SK-N-SH (cell line): ENCODE measurements at regions not wholly inside any gene's neighbourhood (a gene's known extent, or its start where the extent isn't known, plus 50 kb on each side); places are given as distances from the start of the nearest gene placed in this dataset.

Source experiments
- CTCF ChIA-PET: fragments of 300-600, 350-600 bp; formaldehyde crosslinking; extraction: SDS; loops from one replicate; lab custom pipeline; 2021; lab: Yijun Ruan, JAX
- POLR2A ChIA-PET: fragments of 350-600 bp; sonication (Branson Sonifier 250); formaldehyde crosslinking; extraction: SDS; loops from one replicate; lab custom pipeline; 2020; ENCODE audit warnings: antibody characterized with exemption, inconsistent platforms; lab: Yijun Ruan, JAX
- DNase-seq: peaks from one replicate; pipeline ENCODE4 v3.0.0; 2012
- H2AFZ ChIP-seq: fragments of 200-600 bp; sonication (generic); 2 replicates; pipeline ENCODE4 v1.8.1; 2016; ENCODE audit warnings: antibody characterized with exemption, mild to moderate bottlenecking, low read depth
- H3F3A ChIP-seq: fragments of 200-600 bp; sonication (generic); replicated peaks from 2 replicates; pipeline ENCODE3; 2016; ENCODE audit warnings: antibody characterized with exemption, mild to moderate bottlenecking; ENCODE audit not compliant: insufficient read depth
- H3K27ac ChIP-seq, 2 experiments: fragments of 200-500 bp in 1 of 2; fragments of 200-600 bp in 1 of 2; sonication (Bioruptor generic) in 1 of 2; sonication (generic), shearing (Covaris generic) in 1 of 2; 2 replicates each; pipeline versions ENCODE4 v1.5.1 to v1.6.1; 2014 to 2016; ENCODE audit warnings: low read depth in 2 of 2, inconsistent platforms in 1 of 2, low read length in 1 of 2, mild to moderate bottlenecking in 1 of 2, mixed read lengths in 1 of 2
- H3K27me3 ChIP-seq: fragments of 200-600 bp; sonication (generic), shearing (Covaris generic); 2 replicates; pipeline ENCODE4 v1.6.1; 2016; ENCODE audit warnings: mixed run types; ENCODE audit not compliant: insufficient read depth
- H3K36me3 ChIP-seq, 2 experiments: fragments of 200-500 bp in 1 of 2; fragments of 200-600 bp in 1 of 2; sonication (Bioruptor generic) in 1 of 2; sonication (generic) in 1 of 2; replicated peaks in 1 of 2; 2 replicates each; pipeline versions ENCODE3 to v1.5.1; 2014 to 2016; ENCODE audit warnings: low read length in 1 of 2, mild to moderate bottlenecking in 1 of 2; ENCODE audit not compliant: insufficient read depth in 2 of 2, control insufficient read depth in 1 of 2
- H3K4me1 ChIP-seq, 2 experiments: fragments of 200-500 bp in 1 of 2; fragments of 200-600 bp in 1 of 2; sonication (Bioruptor generic) in 1 of 2; sonication (generic), shearing (Covaris generic) in 1 of 2; 2 replicates each; pipeline versions ENCODE4 v1.5.1 to v1.6.1; 2014 to 2016; ENCODE audit warnings: low read depth in 1 of 2, low read length in 1 of 2, mixed run types in 1 of 2; ENCODE audit not compliant: insufficient read depth in 2 of 2, control insufficient read depth in 1 of 2
- H3K4me2 ChIP-seq: fragments of 200-600 bp; sonication (generic), shearing (Covaris generic); 2 replicates; pipeline ENCODE4 v1.6.1; 2017; ENCODE audit warnings: mixed run types
- H3K4me3 ChIP-seq, 2 experiments: fragments of 200-500 bp in 1 of 2; fragments of 200-600 bp in 1 of 2; sonication (Bioruptor generic) in 1 of 2; sonication (generic), shearing (Covaris generic) in 1 of 2; 2 replicates each; pipeline versions ENCODE4 v1.5.1 to v1.8.1; 2014 to 2016; ENCODE audit warnings: low read depth in 2 of 2, inconsistent platforms in 1 of 2, low read length in 1 of 2, mild to moderate bottlenecking in 1 of 2, mixed read lengths in 1 of 2, moderate library complexity in 1 of 2
- H3K79me2 ChIP-seq: fragments of 200-600 bp; sonication (generic); 2 replicates; pipeline ENCODE4 v1.8.1; 2017; ENCODE audit warnings: mild to moderate bottlenecking; ENCODE audit not compliant: insufficient read depth
- H3K9ac ChIP-seq: fragments of 200-600 bp; sonication (generic); 2 replicates; pipeline ENCODE4 v1.6.1; 2017; ENCODE audit warnings: mixed run types
- H3K9me2 ChIP-seq: fragments of 200-600 bp; sonication (generic); 2 replicates; pipeline ENCODE4 v1.6.1; 2017; ENCODE audit warnings: mixed run types
- H3K9me3 ChIP-seq: fragments of 200-600 bp; sonication (generic); 2 replicates; pipeline ENCODE4 v1.6.1; 2017; ENCODE audit warnings: mixed run types, mild to moderate bottlenecking, moderate library complexity
- H4K20me1 ChIP-seq: fragments of 200-600 bp; sonication (generic); 2 replicates; pipeline ENCODE4 v1.6.1; 2017; ENCODE audit warnings: mild to moderate bottlenecking, mixed run types; ENCODE audit not compliant: insufficient read depth
- CHD2 ChIP-seq: fragments of 150-350 bp; IDR thresholded peaks from 2 replicates; pipeline ENCODE4 v1.6.1; 2018; ENCODE audit warnings: low read length; ENCODE audit not compliant: partially characterized antibody
- EZH2phosphoT487 ChIP-seq: fragments of 200-600 bp; sonication (generic); IDR thresholded peaks from 2 replicates; pipeline ENCODE4 v1.6.1; 2017; ENCODE audit warnings: low read depth, mixed run types, mild to moderate bottlenecking, antibody characterized with exemption, moderate library complexity, borderline replicate concordance
- FOXJ3 ChIP-seq: sonication (generic); formaldehyde crosslinking; IDR thresholded peaks from 2 replicates; pipeline ENCODE4 v1.5.1; 2020; ENCODE audit warnings: mild to moderate bottlenecking, missing genetic modification reagents
- GABPA ChIP-seq: IDR thresholded peaks from 2 replicates; pipeline ENCODE4 v1.4.0; 2012; ENCODE audit warnings: low read depth, mild to moderate bottlenecking
- GATA2 ChIP-seq: sonication (generic); formaldehyde crosslinking; IDR thresholded peaks from 2 replicates; pipeline ENCODE4 v1.5.0; 2020; ENCODE audit warnings: mild to moderate bottlenecking, missing genetic modification reagents
- IRF3 ChIP-seq: fragments of 150-350 bp; IDR thresholded peaks from 2 replicates; pipeline ENCODE4 v1.6.1; 2016; ENCODE audit warnings: mild to moderate bottlenecking, low read depth, low read length
- MAX ChIP-seq: IDR thresholded peaks from 2 replicates; pipeline ENCODE4 v1.4.0; 2012; ENCODE audit warnings: low read depth
- SMC3 ChIP-seq: IDR thresholded peaks from 2 replicates; pipeline ENCODE4 v1.6.1; 2012; ENCODE audit warnings: low read depth, low read length, improper control_type of control experiment
- TAF1 ChIP-seq: IDR thresholded peaks from 2 replicates; pipeline ENCODE4 v1.6.1; 2012; ENCODE audit warnings: low read depth, mild to moderate bottlenecking, low read length, moderate library complexity, borderline replicate concordance
- TEAD4 ChIP-seq: IDR thresholded peaks from 2 replicates; pipeline ENCODE4 v1.4.0; 2012; ENCODE audit warnings: mild to moderate bottlenecking, borderline replicate concordance; ENCODE audit not compliant: insufficient read depth
- WGBS: methylation state at CpG from one replicate; pipeline ENCODE4 v1.1.6; 2017; ENCODE audit warnings: low lambda C conversion rate; 5-methylcytosine and 5-hydroxymethylcytosine counted together

GRCh38 chr5:98516701-98517100 is 256.8 kb upstream of the RGMB start:
- TF ChIP-seq TEAD4 (no peak), MAX (no peak), CHD2 (no peak), GABPA (no peak), TAF1 (no peak), FOXJ3 (no peak), GATA2 (no peak)
- Histone ChIP-seq H3K9ac (no peak overlapping the region), H2AFZ (no peak overlapping the region), H3K9me3 (no peaks in the 10 kb centered on the region), H3K4me3 (no peak overlapping the region), H3K27ac (no peak overlapping the region), H3F3A (no peaks in the 10 kb centered on the region), H4K20me1 (no peaks in the 10 kb centered on the region), H3K4me1 (0 out of 4 replicates have a peak, but pooled peaks cover 0 to 4% of the 10 kb centered on the region in 2 experiments), H3K4me2 (no peak overlapping the region), H3K36me3 (no peaks in the 10 kb centered on the region), H3K79me2 (no peaks in the 10 kb centered on the region), H3K9me2 (no peaks in the 10 kb centered on the region), H3K27me3 (no peaks in the 10 kb centered on the region)
- WGBS, result 80% methylated on average over 4 of the region's 4 CpGs
- no peak for DNase-seq
- POLR2A ChIA-PET, result no interaction called here
- CTCF ChIA-PET, result no interaction called here

GRCh38 chr5:98517560-98518366 is 255.7 kb upstream of the RGMB start:
- no peaks in the 10 kb centered on the region for H3K36me3 ChIP-seq
- WGBS, result 75% methylated on average over 4 of the region's 4 CpGs
- H3K9ac ChIP-seq, result no peak overlapping the region
- no peaks in the 10 kb centered on the region for H3K27me3 ChIP-seq
- no peaks in the 10 kb centered on the region for H3K79me2 ChIP-seq
- H3K4me2 ChIP-seq, result no peak overlapping the region
- no peaks in the 10 kb centered on the region for H3K9me3 ChIP-seq
- no peaks in the 10 kb centered on the region for H4K20me1 ChIP-seq
- no peak overlapping the region for H3K4me3 ChIP-seq
- no peak overlapping the region for H2AFZ ChIP-seq
- H3K9me2 ChIP-seq, result no peaks in the 10 kb centered on the region
- TF ChIP-seq IRF3, result no peak
- no peak for TF ChIP-seq SMC3
- TF ChIP-seq GABPA, result no peak
- no peak for TF ChIP-seq EZH2phosphoT487
- 0 out of 4 replicates have a peak, but pooled peaks cover 0 to 4% of the 10 kb centered on the region in 2 experiments for H3K4me1 ChIP-seq
- POLR2A ChIA-PET, result no interaction called here
- H3F3A ChIP-seq, result no peaks in the 10 kb centered on the region
- CTCF ChIA-PET, result no interaction called here
- H3K27ac ChIP-seq, result no peak overlapping the region
- DNase-seq, result no peak
